GM19467 (cell line): ENCODE measurements at regions not wholly inside any gene's neighbourhood (a gene's known extent, or its start where the extent isn't known, plus 50 kb on each side); places are given as distances from the start of the nearest gene placed in this dataset.
"Not testable (repeated sequence)": the region's sequence is repeated elsewhere in the genome, so short reads cannot be mapped to it uniquely, and the experiment has no call there.

Experiments used
- ATAC-seq: cut with Tn5 transposase; IDR thresholded peaks from one replicate; pipeline ENCODE4 v1.9.1; 2021; ENCODE audit warnings: mild to moderate bottlenecking, moderate library complexity; ENCODE audit not compliant: unreplicated experiment

- ATAC-seq = no peak
Observed at GRCh38 chr12:62016021-62016420, 244.2 kb upstream of the USP15 start.

- no peak for ATAC-seq
Observed at GRCh38 chr12:62021808-62022207, 238.4 kb upstream of the USP15 start.

- no peak for ATAC-seq
Observed at GRCh38 chr12:62028536-62028935, 231.7 kb upstream of the USP15 start.

- ATAC-seq = no peak
Observed at GRCh38 chr12:62032870-62033269, 227.3 kb upstream of the USP15 start.

- no peak for ATAC-seq
Observed at GRCh38 chr12:62044450-62045135, 215.6 kb upstream of the USP15 start.

GRCh38 chr12:62045211-62045610 lies 215.0 kb upstream of the USP15 start:
- no peak for ATAC-seq

- no peak for ATAC-seq
Observed at GRCh38 chr12:62050785-62051184, 209.4 kb upstream of the USP15 start.

GRCh38 chr12:62069976-62070375 lies 190.2 kb upstream of the USP15 start:
- ATAC-seq = no peak

GRCh38 chr12:62073236-62073635 lies 187.0 kb upstream of the USP15 start:
- ATAC-seq = not testable (repeated sequence)

- ATAC-seq = no peak
Observed at GRCh38 chr12:62075870-62076269, 184.3 kb upstream of the USP15 start.

GRCh38 chr12:62078020-62078419 lies 182.2 kb upstream of the USP15 start:
- no peak for ATAC-seq

GRCh38 chr12:62082448-62082847 lies 177.8 kb upstream of the USP15 start:
- ATAC-seq = no peak

GRCh38 chr12:62098132-62098531 lies 162.1 kb upstream of the USP15 start:
- no peak for ATAC-seq

GRCh38 chr12:62103748-62104147 lies 156.5 kb upstream of the USP15 start:
- no peak for ATAC-seq

- no peak for ATAC-seq
Observed at GRCh38 chr12:62106547-62107185, 153.5 kb upstream of the USP15 start.

- ATAC-seq = no peak
Observed at GRCh38 chr12:62113366-62114011, 146.7 kb upstream of the USP15 start.

- no peak for ATAC-seq
Observed at GRCh38 chr12:62116986-62117385, 143.2 kb upstream of the USP15 start.

GRCh38 chr12:62123721-62124203 lies 136.4 kb upstream of the USP15 start:
- ATAC-seq = peak; percentile 90

GRCh38 chr12:62127516-62127915 lies 132.7 kb upstream of the USP15 start:
- ATAC-seq = no peak

GRCh38 chr12:62128175-62128975 lies 131.8 kb upstream of the USP15 start:
- ATAC-seq = no peak

- ATAC-seq = no peak
Observed at GRCh38 chr12:62129291-62129690, 130.9 kb upstream of the USP15 start.
